ENCODE measurements at regions not wholly inside any gene's neighbourhood (a gene's known extent, or its start where the extent isn't known, plus 50 kb on each side); places are given as distances from the start of the nearest gene placed in this dataset.

- Histone ChIP-seq H3K27me3 (ENCODE audit: control insufficient read depth, insufficient read depth, low read length, poor library complexity, severe bottlenecking) (no peaks in the 10 kb centered on the region), H3K4me1 (ENCODE audit: control insufficient read depth, insufficient read depth, low read length) (no peaks in the 10 kb centered on the region), H3K27ac (ENCODE audit: low read depth, low read length) (no peak overlapping the region), H3K9me3 (ENCODE audit: control insufficient read depth, low read length) (no peaks in the 10 kb centered on the region), H3K36me3 (ENCODE audit: control insufficient read depth, insufficient read depth, low read length) (no peaks in the 10 kb centered on the region), H3K9ac (ENCODE audit: extremely low read depth, low read length, poor library complexity, severe bottlenecking) (no peak overlapping the region), H3K4me3 (ENCODE audit: low read length) (no peak overlapping the region)
- H3K9me3 Mint-ChIP-seq: no peaks in the 10 kb centered on the region
- no peak overlapping the region for H3K4me3 Mint-ChIP-seq
- peaks cover 19% of the 10 kb centered on the region for H3K27me3 Mint-ChIP-seq (ENCODE audit: insufficient read depth)
- no peaks in the 10 kb centered on the region for H3K36me3 Mint-ChIP-seq (ENCODE audit: low read depth)
- TF ChIP-seq CTCF (conservative IDR thresholded peaks at IDR 0.05): no peak
- H3K27ac Mint-ChIP-seq: no peak overlapping the region
- DNase-seq: no peak
- WGBS, 2 experiments (ENCODE audit: insufficient coverage in 1 of 2, insufficient read length in 1 of 2): 80 to 84% methylated on average over 6 of the region's 6 CpGs
- H3K4me1 Mint-ChIP-seq: no peaks in the 10 kb centered on the region
Observed at GRCh38 chr5:174636094-174636493, 88.3 kb upstream of the MSX2 start.

GRCh38 chr5:174642816-174643405 lies 81.5 kb upstream of the MSX2 start:
- WGBS, 2 experiments (ENCODE audit: insufficient coverage in 1 of 2, insufficient read length in 1 of 2): 40 to 62% methylated on average over 1 to 4 of the region's 4 CpGs
- Mint-ChIP-seq H3K4me3 (no peak overlapping the region), H3K9me3 (peaks cover 12% of the 10 kb centered on the region), H3K4me1 (peaks cover 3% of the 10 kb centered on the region), H3K27ac (no peak overlapping the region), H3K36me3 (ENCODE audit: low read depth) (no peaks in the 10 kb centered on the region), H3K27me3 (ENCODE audit: insufficient read depth) (peaks cover 3% of the 10 kb centered on the region)
- Histone ChIP-seq H3K36me3 (ENCODE audit: control insufficient read depth, insufficient read depth, low read length) (no peaks in the 10 kb centered on the region), H3K27me3 (ENCODE audit: control insufficient read depth, insufficient read depth, low read length, poor library complexity, severe bottlenecking) (no peaks in the 10 kb centered on the region), H3K9me3 (ENCODE audit: control insufficient read depth, low read length) (peaks cover 11% of the 10 kb centered on the region), H3K4me1 (ENCODE audit: control insufficient read depth, insufficient read depth, low read length) (no peaks in the 10 kb centered on the region), H3K27ac (ENCODE audit: low read depth, low read length) (no peak overlapping the region), H3K4me3 (ENCODE audit: low read length) (no peak overlapping the region), H3K9ac (ENCODE audit: extremely low read depth, low read length, poor library complexity, severe bottlenecking) (no peak overlapping the region)
- TF ChIP-seq CTCF (conservative IDR thresholded peaks at IDR 0.05): no peak
- DNase-seq: no peak

GRCh38 chr5:174644436-174644835 lies 79.9 kb upstream of the MSX2 start:
- Mint-ChIP-seq H3K27me3 (ENCODE audit: insufficient read depth) (peaks cover 8% of the 10 kb centered on the region), H3K27ac (no peak overlapping the region), H3K4me1 (peaks cover 3% of the 10 kb centered on the region), H3K9me3 (peaks cover 16% of the 10 kb centered on the region), H3K36me3 (ENCODE audit: low read depth) (no peaks in the 10 kb centered on the region), H3K4me3 (no peak overlapping the region)
- DNase-seq: no peak
- no peak overlapping the region for H3K4me3 ChIP-seq (ENCODE audit: low read length)
- H3K27me3 ChIP-seq (ENCODE audit: control insufficient read depth, insufficient read depth, low read length, poor library complexity, severe bottlenecking): no peaks in the 10 kb centered on the region
- no peak overlapping the region for H3K27ac ChIP-seq (ENCODE audit: low read depth, low read length)
- H3K36me3 ChIP-seq (ENCODE audit: control insufficient read depth, insufficient read depth, low read length): no peaks in the 10 kb centered on the region
- H3K4me1 ChIP-seq (ENCODE audit: control insufficient read depth, insufficient read depth, low read length): no peaks in the 10 kb centered on the region
- H3K9ac ChIP-seq (ENCODE audit: extremely low read depth, low read length, poor library complexity, severe bottlenecking): no peak overlapping the region
- no peak for TF ChIP-seq CTCF (conservative IDR thresholded peaks at IDR 0.05)
- H3K9me3 ChIP-seq (ENCODE audit: control insufficient read depth, low read length): peaks cover 11% of the 10 kb centered on the region
- WGBS, 2 experiments (ENCODE audit: insufficient coverage in 1 of 2, insufficient read length in 1 of 2): 96 to 100% methylated on average over 1 to 3 of the region's 3 CpGs

Data from endodermal cell (in vitro differentiated cells).